ENCODE measurements at regions not wholly inside any gene's neighbourhood (a gene's known extent, or its start where the extent isn't known, plus 50 kb on each side); places are given as distances from the start of the nearest gene placed in this dataset.

DNA sequence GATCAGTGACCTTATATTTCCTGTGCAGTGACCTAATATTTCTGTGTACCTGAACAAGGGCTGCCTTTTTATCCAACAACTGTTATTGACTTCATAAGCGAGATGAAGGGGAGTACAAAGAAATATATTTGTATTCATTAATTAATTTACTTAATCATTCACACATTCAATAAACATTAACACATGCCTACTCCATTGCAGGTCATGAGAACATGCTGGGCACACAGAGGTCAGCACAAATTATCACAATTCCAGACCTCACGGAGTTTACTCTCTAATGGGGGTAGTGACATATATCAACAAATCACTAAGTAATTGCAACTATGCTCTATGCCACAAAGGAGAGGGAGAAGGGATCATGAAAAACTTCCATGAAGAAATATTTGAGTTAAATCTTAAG is 614.6 kb downstream of the TOX3 start:
- Histone ChIP-seq H3K4me3 (ENCODE audit: insufficient read depth, low read depth, low read length) (no peak overlapping the region), H4K91ac (ENCODE audit: insufficient read depth, low read depth, low read length) (no peak overlapping the region), H3K9me1 (ENCODE audit: insufficient read depth, low read length) (no peaks in the 10 kb centered on the region), H3K36me3 (ENCODE audit: control insufficient read depth, insufficient read depth, low read length) (no peaks in the 10 kb centered on the region), H3K27me3 (ENCODE audit: control insufficient read depth, insufficient read depth, low read length) (no peaks in the 10 kb centered on the region; the same call in 1 of the 2 replicates), H2BK15ac (ENCODE audit: low read depth, low read length) (no peak overlapping the region), H2AK9ac (replicated peaks; ENCODE audit: low read depth, low read length, poor library complexity) (no peak overlapping the region), H4K5ac (ENCODE audit: low read depth, low read length) (no peak overlapping the region), H3K9me3 (ENCODE audit: control insufficient read depth, insufficient read depth, low read length) (no peaks in the 10 kb centered on the region), H2BK120ac (ENCODE audit: low read depth, low read length) (no peak overlapping the region), H3K56ac (ENCODE audit: extremely low read depth, insufficient read depth, low read length) (no peak overlapping the region), H3K27ac (ENCODE audit: insufficient read depth, low read length) (no peak overlapping the region), H2AK5ac (ENCODE audit: low read depth, low read length) (no peak overlapping the region), H3K79me1 (ENCODE audit: low read depth in 1 of 2, low read length in 2 of 2) (no peaks in the 10 kb centered on the region), H3K4me1 (ENCODE audit: control insufficient read depth, insufficient read depth, low read length) (no peaks in the 10 kb centered on the region), H2BK5ac (ENCODE audit: low read depth, low read length, poor library complexity, severe bottlenecking) (no peak overlapping the region), H3K4me2 (ENCODE audit: low read depth, low read length) (no peak overlapping the region), H3K14ac (replicated peaks; ENCODE audit: low read depth, low read length) (no peak overlapping the region), H3K18ac (ENCODE audit: low read depth, low read length) (no peak overlapping the region), H2BK20ac (ENCODE audit: low read depth, low read length) (no peak overlapping the region), H3K9ac (ENCODE audit: low read depth, low read length) (no peak overlapping the region), H3K23ac (ENCODE audit: low read depth, low read length) (no peak overlapping the region), H4K20me1 (ENCODE audit: insufficient read depth, low read length) (no peaks in the 10 kb centered on the region), H3K4ac (ENCODE audit: low read depth, low read length) (no peak overlapping the region), H4K8ac (ENCODE audit: low read depth in 2 of 2, low read length in 2 of 2) (no peak overlapping the region), H2AFZ (replicated peaks; ENCODE audit: low read length, poor library complexity) (no peak overlapping the region)
- ChIA-PET CTCF (no interaction called here), POLR2A (ENCODE audit: unreplicated experiment) (no interaction called here)
- DNase-seq (no peak), ATAC-seq (ENCODE audit: low read depth) (no peak)
- intact Hi-C loops (cut with micrococcal nuclease) (no loop called here), in situ Hi-C loops (cut with MboI; ENCODE audit: low sequenced_read_pairs) (no loop called here), dilution Hi-C loops (cut with HindIII; ENCODE audit: low sequenced_read_pairs, unreplicated experiment) (no loop called here)
- BruUV-seq (replicated peaks) = no TSS peak
- WGBS, 2 experiments (ENCODE audit: extremely low coverage in 2 of 2, insufficient read length in 1 of 2) = no CpG with 5 or more reads among the region's 2 CpGs
- TF ChIP-seq CEBPB (IDR thresholded peaks at IDR 0.05; ENCODE audit: low read depth, low read length) (no peak), CHD1 (IDR thresholded peaks at IDR 0.05; ENCODE audit: low read depth, low read length) (no peak), FOS (IDR thresholded peaks at IDR 0.05; ENCODE audit: low read depth, low read length) (no peak), MAFK (IDR thresholded peaks at IDR 0.05; ENCODE audit: low read depth, low read length) (no peak), SMC3 (IDR thresholded peaks at IDR 0.05; ENCODE audit: low read depth, low read length) (no peak), RFX5 (IDR thresholded peaks at IDR 0.05; ENCODE audit: low read depth, low read length) (no peak), RAD21 (IDR thresholded peaks at IDR 0.05; ENCODE audit: low read length) (no peak), ELK1 (IDR thresholded peaks at IDR 0.05; ENCODE audit: borderline replicate concordance, low read depth, low read length) (no peak)

All from IMR-90 (cell line).